ENCODE measurements at regions not wholly inside any gene's neighbourhood (a gene's known extent, or its start where the extent isn't known, plus 50 kb on each side); places are given as distances from the start of the nearest gene placed in this dataset.

GRCh38 chr10:47140761-47141348 is 159.1 kb upstream of the GDF10 start:
- no peak for DNase-seq
- intact Hi-C loops (cut with DNase I) = no loop called here
- H3K4me1 ChIP-seq (replicated peaks in 1 of 2) = no peaks in the 10 kb centered on the region
- H3K27ac ChIP-seq = no peak overlapping the region
- TF ChIP-seq POLR2A (IDR thresholded peaks at IDR 0.05) (no peak), CTCF (IDR thresholded peaks at IDR 0.05) (no peak)
- no peaks in the 10 kb centered on the region for H3K36me3 ChIP-seq (replicated peaks in 1 of 2)
- H3K9me3 ChIP-seq (replicated peaks in 1 of 3) = no peaks in the 10 kb centered on the region
- H3K27me3 ChIP-seq = no peaks in the 10 kb centered on the region
- no peak overlapping the region for H3K4me3 ChIP-seq
- 85 to 89% (median 86%) methylated on average over 6 of the region's 6 CpGs for WGBS, 4 donors

- Histone ChIP-seq H3K4me1 (replicated peaks in 1 of 2) (no peaks in the 10 kb centered on the region), H3K9me3 (replicated peaks in 1 of 3) (no peaks in the 10 kb centered on the region), H3K36me3 (replicated peaks in 1 of 2) (no peaks in the 10 kb centered on the region), H3K4me3 (no peak overlapping the region), H3K27me3 (no peaks in the 10 kb centered on the region), H3K27ac (no peak overlapping the region)
- TF ChIP-seq POLR2A (IDR thresholded peaks at IDR 0.05) (no peak), CTCF (IDR thresholded peaks at IDR 0.05) (no peak)
- no peak for DNase-seq
- 72 to 88% (median 85%) methylated on average over 4 to 5 of the region's 5 CpGs for WGBS, 4 donors
- intact Hi-C loops (cut with DNase I) = no loop called here
Measured at GRCh38 chr10:47141349-47141748, 158.6 kb upstream of the GDF10 start.

GRCh38 chr10:47143072-47143471 is 156.9 kb upstream of the GDF10 start:
- H3K36me3 ChIP-seq (replicated peaks in 1 of 2) = no peaks in the 10 kb centered on the region
- TF ChIP-seq CTCF (IDR thresholded peaks at IDR 0.05) = no peak
- H3K27ac ChIP-seq = no peak overlapping the region
- WGBS, 4 donors = 86 to 90% (median 89%) methylated on average over 8 to 9 of the region's 9 CpGs
- H3K27me3 ChIP-seq = no peaks in the 10 kb centered on the region
- no peak overlapping the region for H3K4me3 ChIP-seq
- DNase-seq = no peak
- H3K4me1 ChIP-seq (replicated peaks in 1 of 2) = no peaks in the 10 kb centered on the region
- intact Hi-C loops (cut with DNase I) = no loop called here
- H3K9me3 ChIP-seq (replicated peaks in 1 of 3) = no peaks in the 10 kb centered on the region

GRCh38 chr10:47143473-47143872 is 156.5 kb upstream of the GDF10 start:
- no peak for DNase-seq
- Histone ChIP-seq H3K27me3 (no peaks in the 10 kb centered on the region), H3K9me3 (replicated peaks in 1 of 3) (no peaks in the 10 kb centered on the region), H3K4me1 (replicated peaks in 1 of 2) (no peaks in the 10 kb centered on the region), H3K4me3 (no peak overlapping the region), H3K27ac (no peak overlapping the region), H3K36me3 (replicated peaks in 1 of 2) (no peaks in the 10 kb centered on the region)
- intact Hi-C loops (cut with DNase I) = no loop called here
- TF ChIP-seq POLR2A (IDR thresholded peaks at IDR 0.05) (no peak), CTCF (IDR thresholded peaks at IDR 0.05) (no peak)
- 67 to 100% (median 92%) methylated on average over 1 of the region's 1 CpG for WGBS, 4 donors
